ENCODE measurements at regions not wholly inside any gene's neighbourhood (a gene's known extent, or its start where the extent isn't known, plus 50 kb on each side); places are given as distances from the start of the nearest gene placed in this dataset.

DNA sequence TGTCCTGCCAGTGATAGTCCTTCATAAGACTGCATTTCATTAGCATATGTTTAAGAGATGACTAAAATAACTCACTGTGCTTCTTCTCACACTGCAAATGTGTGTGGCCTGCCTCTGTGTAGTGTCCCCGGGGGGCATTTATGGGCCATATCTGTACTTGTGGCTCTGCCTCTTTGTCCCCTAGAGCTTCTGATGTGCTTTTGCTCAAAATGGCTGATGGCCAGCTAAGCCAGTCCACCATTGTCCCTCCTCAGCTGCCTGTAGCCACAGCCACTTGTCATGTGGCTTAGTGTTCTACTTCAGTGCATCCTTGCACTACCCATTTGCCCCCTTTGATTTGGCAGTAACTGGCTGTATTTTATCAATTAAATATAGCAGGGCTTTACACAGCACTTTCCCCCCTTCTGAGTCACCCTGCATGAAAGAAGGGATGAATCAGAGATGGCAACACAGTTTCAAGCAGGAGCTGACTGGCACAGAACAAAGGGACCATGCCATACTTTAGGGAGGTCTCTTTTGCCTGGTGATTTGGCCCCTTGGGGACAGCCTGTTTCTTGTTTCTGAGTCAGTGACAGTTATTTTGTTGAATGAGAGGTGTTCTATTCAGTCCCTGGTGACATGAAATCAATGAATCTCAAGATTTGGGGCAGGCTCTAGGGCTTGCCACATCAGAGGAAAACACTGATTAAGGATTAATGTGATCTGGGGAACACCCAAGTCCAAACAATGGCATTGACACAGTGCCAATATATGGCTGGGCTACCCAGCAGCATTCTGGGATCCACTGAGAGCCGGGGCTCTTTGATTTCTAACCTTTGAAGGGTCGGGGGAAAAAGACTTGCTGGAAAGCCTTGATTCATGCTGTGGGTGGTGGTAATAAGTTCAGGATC, 245.5 kb downstream of the SMARCA2 start:
- TF ChIP-seq, protein P1, sequence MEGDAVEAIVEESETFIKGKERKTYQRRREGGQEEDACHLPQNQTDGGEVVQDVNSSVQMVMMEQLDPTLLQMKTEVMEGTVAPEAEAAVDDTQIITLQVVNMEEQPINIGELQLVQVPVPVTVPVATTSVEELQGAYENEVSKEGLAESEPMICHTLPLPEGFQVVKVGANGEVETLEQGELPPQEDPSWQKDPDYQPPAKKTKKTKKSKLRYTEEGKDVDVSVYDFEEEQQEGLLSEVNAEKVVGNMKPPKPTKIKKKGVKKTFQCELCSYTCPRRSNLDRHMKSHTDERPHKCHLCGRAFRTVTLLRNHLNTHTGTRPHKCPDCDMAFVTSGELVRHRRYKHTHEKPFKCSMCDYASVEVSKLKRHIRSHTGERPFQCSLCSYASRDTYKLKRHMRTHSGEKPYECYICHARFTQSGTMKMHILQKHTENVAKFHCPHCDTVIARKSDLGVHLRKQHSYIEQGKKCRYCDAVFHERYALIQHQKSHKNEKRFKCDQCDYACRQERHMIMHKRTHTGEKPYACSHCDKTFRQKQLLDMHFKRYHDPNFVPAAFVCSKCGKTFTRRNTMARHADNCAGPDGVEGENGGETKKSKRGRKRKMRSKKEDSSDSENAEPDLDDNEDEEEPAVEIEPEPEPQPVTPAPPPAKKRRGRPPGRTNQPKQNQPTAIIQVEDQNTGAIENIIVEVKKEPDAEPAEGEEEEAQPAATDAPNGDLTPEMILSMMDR (IDR thresholded peaks at IDR 0.05; ENCODE audit: extremely low read depth, missing control alignments): no peak
- no peak for DNase-seq (ENCODE audit: low spot score)

DNA sequence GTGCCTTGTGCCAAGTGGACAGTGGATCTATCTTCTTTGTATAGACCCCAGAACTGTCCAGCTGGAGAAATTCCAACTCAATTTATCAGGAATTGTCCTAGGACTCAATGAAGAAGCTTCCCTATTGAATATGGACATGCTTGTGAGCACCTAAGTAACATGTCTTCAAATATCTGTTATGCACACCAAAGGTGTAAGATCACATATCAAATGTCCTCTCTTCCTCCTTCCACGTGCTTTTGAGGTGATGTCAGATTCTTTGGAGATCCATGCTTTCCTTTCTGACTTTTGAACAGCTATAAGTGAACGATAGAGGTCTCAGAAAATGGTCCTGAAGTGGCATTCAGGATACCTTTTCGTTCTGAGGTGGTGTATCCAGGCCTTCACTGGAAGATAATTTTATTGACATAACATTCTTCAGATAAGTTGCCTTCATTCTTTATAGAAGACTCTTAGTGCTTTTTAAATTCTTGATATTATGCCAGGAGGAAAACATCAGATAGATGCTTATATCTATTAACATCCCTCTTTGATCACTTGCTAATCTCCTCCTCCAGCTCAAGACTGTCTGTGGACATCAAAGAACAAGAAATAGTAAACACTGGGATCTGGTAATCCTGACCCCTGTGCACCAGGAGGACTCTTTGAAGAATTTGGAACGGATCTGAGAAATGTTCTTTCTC, 246.4 kb downstream of the SMARCA2 start:
- no peak for DNase-seq (ENCODE audit: low spot score)
- TF ChIP-seq, protein P1 (IDR thresholded peaks at IDR 0.05; ENCODE audit: extremely low read depth, missing control alignments): no peak

DNA sequence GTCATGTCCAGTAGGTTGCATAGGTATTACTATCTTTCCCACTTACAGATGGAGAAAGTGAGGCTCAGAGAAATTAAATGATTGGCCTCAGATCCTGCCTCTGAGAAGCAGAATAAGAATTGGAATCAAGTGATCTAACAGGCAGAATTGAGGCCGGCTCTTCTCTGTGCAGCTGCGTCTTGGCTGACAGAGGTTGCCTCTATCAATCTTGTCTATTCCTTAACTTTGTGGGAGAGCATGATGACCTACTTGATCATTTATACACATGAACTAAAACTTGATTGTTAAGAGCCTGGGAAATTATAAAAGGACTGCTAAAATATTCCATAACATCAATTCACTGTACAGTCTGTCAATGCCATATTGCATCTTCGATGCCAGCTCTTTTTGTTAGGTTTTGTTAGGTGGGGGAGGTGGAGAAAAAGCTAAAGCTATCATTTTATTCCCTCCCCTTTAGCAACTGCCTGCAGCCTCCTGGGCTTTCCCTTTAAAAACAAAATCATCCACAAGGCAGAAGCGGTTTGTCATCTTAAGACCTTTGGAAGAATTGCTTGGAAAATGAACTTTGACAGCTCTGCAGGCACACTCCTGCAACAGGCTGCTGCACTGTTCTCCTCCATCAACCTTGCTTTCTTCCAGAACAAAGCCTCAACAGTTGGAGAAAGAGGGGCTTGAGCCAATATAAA, 247.4 kb downstream of the SMARCA2 start:
- no peak for DNase-seq (ENCODE audit: low spot score)
- TF ChIP-seq, protein P1 (IDR thresholded peaks at IDR 0.05; ENCODE audit: extremely low read depth, missing control alignments): no peak

DNA sequence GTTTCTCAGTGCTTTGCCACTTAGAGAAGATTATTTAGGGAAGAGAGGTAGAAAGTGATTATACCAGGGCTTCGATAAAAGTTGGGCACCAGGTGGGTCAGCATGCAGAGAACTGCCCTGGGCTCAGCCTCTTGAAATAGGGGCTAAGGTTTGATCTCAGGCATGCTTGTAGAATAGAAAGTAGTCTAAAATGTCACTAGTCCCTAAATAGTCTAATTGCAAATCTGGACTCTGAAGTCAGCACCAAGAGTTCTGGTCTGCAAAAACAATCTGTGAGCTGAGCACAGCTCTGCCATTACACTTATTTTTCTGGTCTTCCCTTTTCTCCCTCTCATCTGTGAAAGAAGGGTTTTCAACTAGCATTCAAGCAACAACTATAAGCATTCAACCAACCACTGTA, 248.0 kb downstream of the SMARCA2 start:
- no peak for DNase-seq (ENCODE audit: low spot score)
- TF ChIP-seq, protein P1 (IDR thresholded peaks at IDR 0.05; ENCODE audit: extremely low read depth, missing control alignments): no peak

DNA sequence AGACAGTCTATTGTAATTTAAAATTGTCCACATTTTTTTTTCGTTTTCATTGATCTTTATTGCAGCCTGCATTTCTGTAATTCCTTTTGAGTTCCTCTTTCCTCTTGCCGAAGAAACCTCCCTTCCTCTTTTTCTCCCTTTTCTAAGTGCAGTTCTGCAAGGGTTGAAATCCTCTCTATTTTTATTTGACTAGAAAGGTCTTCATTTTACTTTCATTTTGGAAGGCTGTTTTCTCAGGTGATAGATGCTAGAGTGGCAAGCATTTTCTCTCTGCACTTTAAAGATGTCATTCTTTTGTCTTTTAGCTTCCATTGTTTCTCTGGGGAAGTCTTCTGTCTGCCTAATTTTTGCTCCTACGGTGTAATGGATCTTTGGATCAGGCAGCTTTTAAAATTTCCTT, 248.5 kb downstream of the SMARCA2 start:
- DNase-seq (ENCODE audit: low spot score): no peak
- TF ChIP-seq, protein P1 (IDR thresholded peaks at IDR 0.05; ENCODE audit: extremely low read depth, missing control alignments): no peak

DNA sequence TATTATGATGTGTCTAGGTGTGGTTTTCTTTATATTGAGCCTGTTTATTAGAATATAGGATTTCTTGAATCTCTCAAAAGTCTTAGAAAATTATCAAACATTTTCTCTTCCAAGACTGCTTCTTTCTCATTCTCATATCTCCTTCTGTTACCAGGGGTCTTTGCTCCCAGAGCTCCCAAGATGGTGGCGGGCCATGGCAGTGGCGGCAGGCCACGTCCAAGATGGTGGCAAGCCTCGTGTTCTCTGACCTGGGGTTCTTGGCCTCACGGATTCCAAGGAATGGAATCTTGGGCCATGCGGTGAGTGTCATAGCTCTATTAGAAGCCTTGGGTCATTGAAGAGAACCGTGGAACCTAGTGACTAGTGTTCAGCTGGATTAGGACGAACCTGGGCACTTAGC, 248.9 kb downstream of the SMARCA2 start:
- DNase-seq (ENCODE audit: low spot score): no peak
- TF ChIP-seq, protein P1 (IDR thresholded peaks at IDR 0.05; ENCODE audit: extremely low read depth, missing control alignments): no peak

All from GM20000 (cell line).